Astrocyte (in vitro differentiated cells and primary cell): ENCODE measurements at regions not wholly inside any gene's neighbourhood (a gene's known extent, or its start where the extent isn't known, plus 50 kb on each side); places are given as distances from the start of the nearest gene placed in this dataset.

Experiments used
- DNase-seq: peaks from one replicate; pipeline ENCODE4 v3.0.0-alpha.2; 2010; ENCODE audit warnings: low read depth
- FAIRE-seq: peaks from 2 replicates; lab custom pipeline; 2011; peaks lifted over from hg19 to GRCh38; lab: Jason Lieb, UNC
- H2AFZ ChIP-seq: 2 replicates; pipeline ENCODE4 v1.6.0; 2012; ENCODE audit warnings: low read depth, low read length, inconsistent platforms
- H3K27ac ChIP-seq: 2 replicates; pipeline ENCODE4 v1.5.1; 2011; ENCODE audit warnings: low read depth, low read length, inconsistent platforms
- H3K27me3 ChIP-seq: 2 replicates; pipeline ENCODE4 v1.6.0; 2011; ENCODE audit warnings: low read length, inconsistent platforms; ENCODE audit not compliant: insufficient read depth
- H3K36me3 ChIP-seq: 2 replicates; pipeline ENCODE4 v1.5.1; 2011; ENCODE audit warnings: low read length, inconsistent platforms; ENCODE audit not compliant: insufficient read depth
- H3K4me1 ChIP-seq: 2 replicates; pipeline ENCODE4 v1.5.1; 2011; ENCODE audit warnings: low read length, inconsistent platforms; ENCODE audit not compliant: insufficient read depth
- H3K4me2 ChIP-seq: 2 replicates; pipeline ENCODE4 v1.6.0; 2012; ENCODE audit warnings: low read length, inconsistent platforms
- H3K4me3 ChIP-seq: 2 replicates; pipeline ENCODE4 v1.5.1; 2011; ENCODE audit warnings: low read depth, mild to moderate bottlenecking, low read length, inconsistent platforms; ENCODE audit not compliant: insufficient read depth
- H3K79me2 ChIP-seq: 2 replicates; pipeline ENCODE4 v1.6.0; 2012; ENCODE audit warnings: mild to moderate bottlenecking, low read length, inconsistent platforms; ENCODE audit not compliant: insufficient read depth
- H3K9ac ChIP-seq: 2 replicates; pipeline ENCODE4 v1.6.0; 2012; ENCODE audit warnings: mild to moderate bottlenecking, low read length, inconsistent platforms
- H3K9me3 ChIP-seq: 2 replicates; pipeline ENCODE4 v1.5.1; 2012; ENCODE audit warnings: low read depth, mild to moderate bottlenecking, low read length, inconsistent platforms; ENCODE audit not compliant: insufficient read depth
- H4K20me1 ChIP-seq: 2 replicates; pipeline ENCODE4 v1.6.0; 2012; ENCODE audit warnings: low read length, inconsistent platforms; ENCODE audit not compliant: insufficient read depth
- H3K27ac Mint-ChIP-seq: one replicate; pipeline ENCODE4 v1.8.0; 2021; ENCODE audit warnings: mild to moderate bottlenecking, mixed read lengths; ENCODE audit not compliant: unreplicated experiment
- H3K27me3 Mint-ChIP-seq: one replicate; pipeline ENCODE4 v1.8.0; 2021; ENCODE audit warnings: low read depth, mixed read lengths; ENCODE audit not compliant: unreplicated experiment
- H3K36me3 Mint-ChIP-seq: one replicate; pipeline ENCODE4 v1.8.0; 2021; ENCODE audit warnings: low read depth, mixed read lengths; ENCODE audit not compliant: unreplicated experiment
- H3K4me1 Mint-ChIP-seq: one replicate; pipeline ENCODE4 v1.8.0; 2021; ENCODE audit warnings: low read depth, mixed read lengths; ENCODE audit not compliant: unreplicated experiment
- H3K4me3 Mint-ChIP-seq: one replicate; pipeline ENCODE4 v1.8.0; 2021; ENCODE audit warnings: mild to moderate bottlenecking, moderate library complexity, mixed read lengths; ENCODE audit not compliant: unreplicated experiment
- H3K9me3 Mint-ChIP-seq: one replicate; pipeline ENCODE4 v1.8.0; 2021; ENCODE audit warnings: mild to moderate bottlenecking, mixed read lengths; ENCODE audit not compliant: unreplicated experiment
- EZH2 ChIP-seq: IDR thresholded peaks from 2 replicates; pipeline ENCODE4 v1.6.1; 2012; ENCODE audit warnings: mild to moderate bottlenecking, low read length, inconsistent platforms; ENCODE audit not compliant: insufficient read depth
- TF ChIP-seq, protein P1 (sequence below): IDR thresholded peaks from 2 replicates; pipeline ENCODE4 v1.5.1; 2011; ENCODE audit warnings: low read depth, mild to moderate bottlenecking, inconsistent platforms, low read length, moderate library complexity; ENCODE audit not compliant: insufficient read depth

DNA sequence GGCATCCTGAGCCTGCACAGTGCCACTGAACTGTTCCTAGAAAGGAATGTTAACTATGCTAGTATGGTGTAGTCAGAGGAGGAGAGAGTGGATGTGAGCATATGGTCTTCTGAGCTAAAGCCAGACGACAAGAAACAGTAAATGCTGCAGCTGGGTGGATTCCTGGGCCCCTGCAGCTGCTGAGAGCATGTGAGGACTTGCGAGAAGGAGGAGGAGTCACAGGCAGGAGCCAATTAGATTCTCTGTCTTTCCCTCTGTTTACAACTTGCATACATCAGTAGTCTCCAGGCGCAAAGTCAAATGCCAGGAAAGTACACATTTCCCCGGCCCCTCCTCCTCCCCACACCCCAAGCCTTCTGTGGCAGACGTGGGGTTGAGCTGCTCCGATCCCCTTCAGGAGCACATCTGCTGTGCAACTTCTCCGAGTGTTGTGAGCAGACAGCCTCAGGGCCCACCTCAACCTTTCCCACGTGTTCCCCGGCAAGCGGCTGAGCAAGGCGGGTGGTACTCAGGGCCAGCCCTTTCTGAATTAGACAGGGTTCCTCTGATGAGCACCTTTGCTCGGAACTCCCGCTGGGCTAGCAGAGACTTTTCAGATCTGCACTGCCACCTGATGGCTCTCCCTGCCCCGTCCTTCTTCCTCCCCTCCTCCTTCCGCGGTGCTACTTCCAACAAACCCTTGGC lies 108.7 kb upstream of the ATP6AP2 start:
- Histone ChIP-seq H3K9ac (no peak overlapping the region), H3K36me3 (no peaks in the 10 kb centered on the region), H3K27me3 (peaks cover 3% of the 10 kb centered on the region), H2AFZ (peak overlapping the region; percentile 18), H3K79me2 (no peaks in the 10 kb centered on the region), H3K9me3 (no peaks in the 10 kb centered on the region), H3K4me2 (peak overlapping the region; percentile 33), H3K27ac (no peak overlapping the region), H3K4me1 (peaks cover 4% of the 10 kb centered on the region), H4K20me1 (no peaks in the 10 kb centered on the region), H3K4me3 (no peak overlapping the region)
- Mint-ChIP-seq H3K27ac (peak overlapping the region; percentile 72), H3K36me3 (no peaks in the 10 kb centered on the region), H3K9me3 (no peaks in the 10 kb centered on the region), H3K4me1 (peaks cover 17% of the 10 kb centered on the region), H3K4me3 (no peak overlapping the region), H3K27me3 (no peaks in the 10 kb centered on the region)
- FAIRE-seq (no peak), DNase-seq (peak; percentile 80)
- TF ChIP-seq, protein P1, sequence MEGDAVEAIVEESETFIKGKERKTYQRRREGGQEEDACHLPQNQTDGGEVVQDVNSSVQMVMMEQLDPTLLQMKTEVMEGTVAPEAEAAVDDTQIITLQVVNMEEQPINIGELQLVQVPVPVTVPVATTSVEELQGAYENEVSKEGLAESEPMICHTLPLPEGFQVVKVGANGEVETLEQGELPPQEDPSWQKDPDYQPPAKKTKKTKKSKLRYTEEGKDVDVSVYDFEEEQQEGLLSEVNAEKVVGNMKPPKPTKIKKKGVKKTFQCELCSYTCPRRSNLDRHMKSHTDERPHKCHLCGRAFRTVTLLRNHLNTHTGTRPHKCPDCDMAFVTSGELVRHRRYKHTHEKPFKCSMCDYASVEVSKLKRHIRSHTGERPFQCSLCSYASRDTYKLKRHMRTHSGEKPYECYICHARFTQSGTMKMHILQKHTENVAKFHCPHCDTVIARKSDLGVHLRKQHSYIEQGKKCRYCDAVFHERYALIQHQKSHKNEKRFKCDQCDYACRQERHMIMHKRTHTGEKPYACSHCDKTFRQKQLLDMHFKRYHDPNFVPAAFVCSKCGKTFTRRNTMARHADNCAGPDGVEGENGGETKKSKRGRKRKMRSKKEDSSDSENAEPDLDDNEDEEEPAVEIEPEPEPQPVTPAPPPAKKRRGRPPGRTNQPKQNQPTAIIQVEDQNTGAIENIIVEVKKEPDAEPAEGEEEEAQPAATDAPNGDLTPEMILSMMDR = no peak
- no peak for TF ChIP-seq EZH2

DNA sequence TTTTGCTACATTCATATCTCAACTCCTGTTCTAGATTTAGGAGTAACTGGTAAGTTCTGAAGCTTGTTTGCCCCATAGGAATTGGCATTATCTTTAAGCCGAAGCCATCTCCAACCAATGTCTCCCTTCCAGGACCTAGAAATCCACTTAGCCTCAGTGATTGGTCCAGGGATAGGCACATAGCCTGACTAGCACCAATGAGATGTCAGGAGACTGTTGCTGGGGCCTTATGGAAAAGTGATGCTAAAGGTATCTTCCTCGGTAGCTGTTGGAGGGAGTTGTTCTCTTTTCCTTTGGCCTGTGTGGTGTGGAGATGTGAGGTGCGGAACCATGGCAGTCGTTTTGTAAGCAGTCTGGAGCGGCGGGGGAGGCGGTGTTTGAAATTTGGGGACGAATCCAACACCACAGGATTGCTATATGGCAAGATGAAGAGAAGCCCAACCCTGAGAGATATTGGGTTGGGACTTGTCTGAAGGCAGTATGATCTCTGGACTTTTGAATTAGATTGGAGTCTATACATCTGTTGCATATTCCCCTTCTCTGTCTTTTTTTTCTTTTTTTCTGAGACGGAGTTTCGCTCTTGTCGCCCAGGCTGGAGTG lies 109.8 kb upstream of the ATP6AP2 start:
- no peaks in the 10 kb centered on the region for H3K27me3 Mint-ChIP-seq
- H3K36me3 Mint-ChIP-seq = no peaks in the 10 kb centered on the region
- no peak overlapping the region for H3K4me3 Mint-ChIP-seq
- H2AFZ ChIP-seq = no peak overlapping the region
- H3K4me1 ChIP-seq = peaks cover 4% of the 10 kb centered on the region
- DNase-seq = no peak
- H3K79me2 ChIP-seq = no peaks in the 10 kb centered on the region
- H3K27ac ChIP-seq = no peak overlapping the region
- H4K20me1 ChIP-seq = no peaks in the 10 kb centered on the region
- peak; percentile 9 for FAIRE-seq
- no peaks in the 10 kb centered on the region for H3K9me3 ChIP-seq
- H3K4me2 ChIP-seq = no peak overlapping the region
- no peak overlapping the region for H3K4me3 ChIP-seq
- TF ChIP-seq, protein P1 = no peak
- no peak for TF ChIP-seq EZH2
- H3K9ac ChIP-seq = no peak overlapping the region
- H3K27me3 ChIP-seq = peaks cover 3% of the 10 kb centered on the region
- peaks cover 17% of the 10 kb centered on the region for H3K4me1 Mint-ChIP-seq
- H3K36me3 ChIP-seq = no peaks in the 10 kb centered on the region
- H3K9me3 Mint-ChIP-seq = no peaks in the 10 kb centered on the region
- no peak overlapping the region for H3K27ac Mint-ChIP-seq

DNA sequence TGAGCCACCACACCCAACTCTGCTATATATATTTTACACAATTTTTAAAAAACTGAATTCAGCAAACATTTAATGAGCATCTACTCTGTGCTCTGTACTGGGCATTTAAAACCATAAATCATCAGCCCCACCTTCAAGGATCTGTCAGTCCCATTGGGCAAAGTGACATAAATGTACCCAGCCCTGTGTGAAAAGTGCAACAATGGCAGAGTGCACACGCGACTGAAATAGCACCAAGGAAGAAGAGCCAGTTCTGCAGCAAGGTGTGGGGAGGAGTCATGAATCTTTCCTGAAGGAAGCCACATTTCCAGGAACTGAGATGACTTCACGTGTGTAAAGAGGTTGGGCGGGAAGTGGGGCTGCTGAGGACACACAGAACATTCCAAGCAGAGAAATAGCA lies 111.5 kb upstream of the ATP6AP2 start:
- Histone ChIP-seq H3K4me1 (no peaks in the 10 kb centered on the region), H3K4me3 (no peak overlapping the region), H3K36me3 (no peaks in the 10 kb centered on the region), H4K20me1 (no peaks in the 10 kb centered on the region), H3K79me2 (no peaks in the 10 kb centered on the region), H2AFZ (no peak overlapping the region), H3K9ac (no peak overlapping the region), H3K27me3 (peaks cover 3% of the 10 kb centered on the region), H3K4me2 (no peak overlapping the region), H3K27ac (no peak overlapping the region), H3K9me3 (no peaks in the 10 kb centered on the region)
- Mint-ChIP-seq H3K9me3 (peaks cover 4% of the 10 kb centered on the region), H3K36me3 (no peaks in the 10 kb centered on the region), H3K27me3 (peaks cover 6% of the 10 kb centered on the region), H3K4me1 (peaks cover 16% of the 10 kb centered on the region), H3K27ac (no peak overlapping the region), H3K4me3 (no peak overlapping the region)
- no peak for DNase-seq
- no peak for FAIRE-seq
- TF ChIP-seq, protein P1 = no peak
- no peak for TF ChIP-seq EZH2
